B cell (primary cell): ENCODE measurements at regions not wholly inside any gene's neighbourhood (a gene's known extent, or its start where the extent isn't known, plus 50 kb on each side); places are given as distances from the start of the nearest gene placed in this dataset.

Experiments
- ATAC-seq: fragments of 200-7000 bp; cut with Tn5 transposase; one replicate; pipeline ENCODE4 v1.10.0; 2021; ENCODE audit warnings: low read depth, mild to moderate bottlenecking, moderate number of reproducible peaks, moderate library complexity
- CTCF ChIA-PET: fragments of 350-600 bp; sonication (Branson Sonifier 250); formaldehyde crosslinking; loops from one replicate; lab custom pipeline; 2021; ENCODE audit warnings: antibody characterized with exemption, inconsistent platforms; lab: Charles Lee
- POLR2A ChIA-PET: fragments of 350-600 bp; sonication (Branson Sonifier 250); formaldehyde crosslinking; loops from one replicate; lab custom pipeline; 2021; ENCODE audit warnings: antibody characterized with exemption; lab: Charles Lee
- DNase-seq: peaks from one replicate; pipeline ENCODE4 v3.0.0; 2013
- H2AFZ ChIP-seq: 2 replicates; pipeline ENCODE4 v1.6.1; 2012; ENCODE audit warnings: mild to moderate bottlenecking, low read depth, low read length; ENCODE audit not compliant: insufficient read depth, poor library complexity, severe bottlenecking
- H3K27ac ChIP-seq, 2 donors: 1 replicate in 1 of 2; 2 replicates in 1 of 2; pipeline ENCODE4 v1.5.1; 2012 to 2013; ENCODE audit warnings: low read length in 2 of 2, mild to moderate bottlenecking in 2 of 2, moderate library complexity in 1 of 2
- H3K27me3 ChIP-seq, 4 experiments: fragments of 200-600 bp in 1 of 4; sonication (generic) in 1 of 4; replicated peaks in 1 of 4; 1 replicate in 2 of 4; 2 replicates in 2 of 4; pipeline versions ENCODE4 v1.6.1 to v1.7.0; 2013 to 2016; ENCODE audit warnings: low read length in 3 of 4, mild to moderate bottlenecking in 2 of 4, mixed read lengths in 1 of 4, moderate library complexity in 1 of 4; ENCODE audit not compliant: insufficient read depth in 4 of 4, control insufficient read depth in 3 of 4; ENCODE audit errors: control extremely low read depth in 1 of 4
- H3K36me3 ChIP-seq, 2 experiments: replicated peaks in 1 of 2; 1 replicate in 1 of 2; 2 replicates in 1 of 2; pipeline versions ENCODE4 v1.6.1 to v1.7.1; 2013; ENCODE audit warnings: low read length in 1 of 2; ENCODE audit not compliant: insufficient read depth in 2 of 2, control insufficient read depth in 1 of 2; ENCODE audit errors: control extremely low read depth in 1 of 2, extremely low read depth in 1 of 2
- H3K4me1 ChIP-seq, 2 donors: fragments of 200-600 bp in 1 of 2; sonication (generic) in 1 of 2; 1 replicate in 1 of 2; 2 replicates in 1 of 2; pipeline versions ENCODE4 v1.5.1 to v1.6.1; 2013 to 2017; ENCODE audit warnings: low read length in 2 of 2; ENCODE audit not compliant: control insufficient read depth in 2 of 2, insufficient read depth in 2 of 2
- H3K4me2 ChIP-seq: replicated peaks from 2 replicates; pipeline ENCODE3; 2012; ENCODE audit warnings: mild to moderate bottlenecking, low read depth, low read length; ENCODE audit not compliant: poor library complexity, severe bottlenecking
- H3K4me3 ChIP-seq, 5 experiments: fragments of 200-600 bp in 1 of 5; sonication (generic) in 1 of 5; 1 replicate in 3 of 5; 2 replicates in 2 of 5; pipeline versions ENCODE4 v1.5.1 to v1.7.0; 2011 to 2016; ENCODE audit warnings: low read length in 4 of 5, mild to moderate bottlenecking in 4 of 5, low read depth in 2 of 5, control low read depth in 1 of 5, moderate library complexity in 1 of 5; ENCODE audit not compliant: insufficient read depth in 1 of 5; ENCODE audit errors: control extremely low read depth in 1 of 5, extremely low read depth in 1 of 5
- H3K79me2 ChIP-seq: fragments of 200-600 bp; sonication (generic); one replicate; pipeline ENCODE4 v1.6.0; 2016; ENCODE audit warnings: low read length; ENCODE audit not compliant: control insufficient read depth, insufficient read depth
- H3K9ac ChIP-seq: fragments of 200-600 bp; sonication (generic); 2 replicates; pipeline ENCODE4 v1.6.1; 2017; ENCODE audit warnings: mild to moderate bottlenecking, low read length, moderate library complexity
- H3K9me3 ChIP-seq, 3 donors: one replicate each; pipeline versions ENCODE4 v1.6.1 to v1.7.1; 2013; ENCODE audit warnings: low read length in 2 of 3; ENCODE audit not compliant: control insufficient read depth in 2 of 3, insufficient read depth in 1 of 3; ENCODE audit errors: control extremely low read depth in 1 of 3
- H4K20me1 ChIP-seq: 2 replicates; pipeline ENCODE4 v1.6.0; 2012; ENCODE audit warnings: mild to moderate bottlenecking, low read length; ENCODE audit not compliant: insufficient read depth, control insufficient read depth, poor library complexity, severe bottlenecking
- H3K27ac Mint-ChIP-seq: one replicate; pipeline ENCODE4 v1.8.0; 2021; ENCODE audit warnings: mixed read lengths
- H3K27me3 Mint-ChIP-seq: one replicate; pipeline ENCODE4 v1.8.0; 2021; ENCODE audit warnings: mixed read lengths
- H3K4me1 Mint-ChIP-seq: one replicate; pipeline ENCODE4 v1.8.0; 2021; ENCODE audit warnings: mixed read lengths
- H3K4me3 Mint-ChIP-seq: one replicate; pipeline ENCODE4 v1.8.0; 2021; ENCODE audit warnings: mixed read lengths
- H3K9me3 Mint-ChIP-seq: one replicate; pipeline ENCODE4 v1.8.0; 2022; ENCODE audit warnings: mixed read lengths; ENCODE audit not compliant: insufficient read depth
- EZH2 ChIP-seq: IDR thresholded peaks from 2 replicates; pipeline ENCODE4 v1.6.1; 2012; ENCODE audit warnings: borderline replicate concordance, low read depth, mild to moderate bottlenecking, moderate library complexity, low read length; ENCODE audit not compliant: insufficient read depth, poor library complexity, severe bottlenecking
- WGBS: methylation state at CpG from one replicate; pipeline ENCODE4 v1.1.5; 2013; ENCODE audit warnings: missing lambda C conversion rate; ENCODE audit not compliant: insufficient coverage; 5-methylcytosine and 5-hydroxymethylcytosine counted together
- intact Hi-C: fragments of 100-400 bp; cut with micrococcal nuclease; formaldehyde crosslinking; loops from one replicate; pipeline ENCODE4 v1.10.0; 2022
- TF ChIP-seq, protein P1 (sequence below): fragments of 200-600 bp; IDR thresholded peaks from one replicate; pipeline ENCODE4 v1.8.0; 2022; ENCODE audit warnings: antibody characterized with exemption, mild to moderate bottlenecking

DNA sequence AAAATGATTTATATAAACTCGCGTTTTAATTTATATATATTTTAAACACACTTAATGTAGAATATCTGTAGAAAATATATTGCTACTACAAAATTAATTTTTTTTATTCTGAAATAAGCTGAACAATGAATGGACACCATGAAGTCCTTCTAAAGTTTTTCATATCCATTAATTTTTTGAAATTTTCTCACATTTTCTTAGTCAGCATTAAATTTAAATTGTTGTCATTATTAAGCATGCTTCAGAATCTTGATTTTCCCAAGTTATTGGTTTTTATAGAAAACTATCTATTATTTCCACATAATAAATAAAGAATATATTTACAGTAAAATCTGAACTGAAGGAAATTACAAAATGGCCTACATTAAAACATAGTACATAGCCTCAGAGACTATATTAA lies 1314.9 kb upstream of the CDH6 start:
- TF ChIP-seq EZH2: no peak
- TF ChIP-seq, protein P1, sequence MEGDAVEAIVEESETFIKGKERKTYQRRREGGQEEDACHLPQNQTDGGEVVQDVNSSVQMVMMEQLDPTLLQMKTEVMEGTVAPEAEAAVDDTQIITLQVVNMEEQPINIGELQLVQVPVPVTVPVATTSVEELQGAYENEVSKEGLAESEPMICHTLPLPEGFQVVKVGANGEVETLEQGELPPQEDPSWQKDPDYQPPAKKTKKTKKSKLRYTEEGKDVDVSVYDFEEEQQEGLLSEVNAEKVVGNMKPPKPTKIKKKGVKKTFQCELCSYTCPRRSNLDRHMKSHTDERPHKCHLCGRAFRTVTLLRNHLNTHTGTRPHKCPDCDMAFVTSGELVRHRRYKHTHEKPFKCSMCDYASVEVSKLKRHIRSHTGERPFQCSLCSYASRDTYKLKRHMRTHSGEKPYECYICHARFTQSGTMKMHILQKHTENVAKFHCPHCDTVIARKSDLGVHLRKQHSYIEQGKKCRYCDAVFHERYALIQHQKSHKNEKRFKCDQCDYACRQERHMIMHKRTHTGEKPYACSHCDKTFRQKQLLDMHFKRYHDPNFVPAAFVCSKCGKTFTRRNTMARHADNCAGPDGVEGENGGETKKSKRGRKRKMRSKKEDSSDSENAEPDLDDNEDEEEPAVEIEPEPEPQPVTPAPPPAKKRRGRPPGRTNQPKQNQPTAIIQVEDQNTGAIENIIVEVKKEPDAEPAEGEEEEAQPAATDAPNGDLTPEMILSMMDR: no peak
- Histone ChIP-seq H3K9me3 (no peaks in the 10 kb centered on the region), H3K27me3 (no peaks in the 10 kb centered on the region), H3K4me2 (no peak overlapping the region), H3K79me2 (no peaks in the 10 kb centered on the region), H3K36me3 (no peaks in the 10 kb centered on the region), H4K20me1 (no peaks in the 10 kb centered on the region), H3K27ac (no peak overlapping the region), H3K4me3 (no peak overlapping the region), H3K9ac (no peak overlapping the region), H2AFZ (no peak overlapping the region), H3K4me1 (no peaks in the 10 kb centered on the region)
- peaks cover 3% of the 10 kb centered on the region for H3K9me3 Mint-ChIP-seq
- no peaks in the 10 kb centered on the region for H3K4me1 Mint-ChIP-seq
- intact Hi-C loops: no loop called here
- no peaks in the 10 kb centered on the region for H3K27me3 Mint-ChIP-seq
- WGBS: no CpG with 5 or more reads among the region's 2 CpGs
- no peak overlapping the region for H3K4me3 Mint-ChIP-seq
- DNase-seq (no peak), ATAC-seq (no peak)
- no peak overlapping the region for H3K27ac Mint-ChIP-seq
- ChIA-PET POLR2A (no interaction called here), CTCF (no interaction called here)

DNA sequence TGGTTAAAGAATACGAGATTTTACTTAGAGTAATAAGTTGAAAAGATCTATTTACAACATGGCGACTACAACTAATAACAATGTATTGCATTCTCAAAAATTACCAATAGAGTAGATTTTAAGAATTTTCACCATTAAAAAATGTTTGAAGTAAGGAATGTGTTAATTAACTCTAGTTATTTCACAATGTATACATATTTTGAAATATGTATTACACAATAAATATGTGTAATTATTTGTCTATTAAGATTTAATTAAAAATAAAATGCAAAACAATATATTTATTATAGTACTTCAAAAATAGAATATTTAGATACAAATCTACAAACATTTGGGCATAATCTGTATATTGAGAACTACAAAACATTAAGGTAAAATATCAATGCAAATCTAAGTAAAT lies 1326.3 kb upstream of the CDH6 start:
- Histone ChIP-seq H3K4me2 (no peak overlapping the region), H3K9ac (no peak overlapping the region), H2AFZ (no peak overlapping the region), H3K36me3 (no peaks in the 10 kb centered on the region), H3K9me3 (no peaks in the 10 kb centered on the region), H3K27me3 (no peaks in the 10 kb centered on the region), H3K4me1 (no peaks in the 10 kb centered on the region), H3K79me2 (no peaks in the 10 kb centered on the region), H3K27ac (no peak overlapping the region), H3K4me3 (no peak overlapping the region), H4K20me1 (no peaks in the 10 kb centered on the region)
- TF ChIP-seq EZH2: no peak
- TF ChIP-seq, protein P1: no peak
- Mint-ChIP-seq H3K4me1 (no peaks in the 10 kb centered on the region), H3K9me3 (no peaks in the 10 kb centered on the region), H3K27ac (no peak overlapping the region), H3K27me3 (no peaks in the 10 kb centered on the region), H3K4me3 (no peak overlapping the region)
- DNase-seq: no peak
- no peak for ATAC-seq
- WGBS: no CpG with 5 or more reads among the region's 2 CpGs
- intact Hi-C loops: no loop called here
- ChIA-PET POLR2A (no interaction called here), CTCF (no interaction called here)
